H1 (cell line): ENCODE measurements at regions not wholly inside any gene's neighbourhood (a gene's known extent, or its start where the extent isn't known, plus 50 kb on each side); places are given as distances from the start of the nearest gene placed in this dataset.

Experiments
- CTCF ChIA-PET: fragments of 300-600 bp; sonication (Branson Sonifier 250); formaldehyde crosslinking; loops from one replicate; lab custom pipeline; 2021; ENCODE audit not compliant: partially characterized antibody; lab: Charles Lee
- POLR2A ChIA-PET: fragments of 300-600 bp; sonication (Branson Sonifier 250); formaldehyde crosslinking; loops from one replicate; lab custom pipeline; 2021; ENCODE audit warnings: inconsistent platforms; ENCODE audit not compliant: partially characterized antibody; lab: Charles Lee
- DNase-seq, 2 experiments: peaks; one replicate each; pipeline versions ENCODE4 v3.0.0 to v3.0.0-alpha.2; 2010 to 2022; ENCODE audit warnings: low spot score in 2 of 2, low read depth in 1 of 2, mixed read lengths in 1 of 2
- FAIRE-seq: peaks from 2 replicates; lab custom pipeline; 2011; peaks lifted over from hg19 to GRCh38; lab: Jason Lieb, UNC
- H2AFZ ChIP-seq: 2 replicates; pipeline ENCODE4 v1.8.1; 2012; ENCODE audit warnings: low read length, inconsistent platforms
- H2AK5ac ChIP-seq: 2 replicates; pipeline ENCODE4 v1.6.1; 2013; ENCODE audit warnings: low read depth, low read length
- H2BK120ac ChIP-seq: replicated peaks from 2 replicates; pipeline ENCODE3; 2013; ENCODE audit warnings: low read depth, low read length, inconsistent platforms
- H2BK12ac ChIP-seq: 2 replicates; pipeline ENCODE4 v1.6.1; 2013; ENCODE audit warnings: low read depth, low read length
- H2BK15ac ChIP-seq: 2 replicates; pipeline ENCODE4 v1.6.1; 2013; ENCODE audit warnings: low read length
- H2BK20ac ChIP-seq: 2 replicates; pipeline ENCODE4 v1.6.1; 2013; ENCODE audit warnings: low read length
- H2BK5ac ChIP-seq: 2 replicates; pipeline ENCODE4 v1.6.1; 2013; ENCODE audit warnings: low read depth, low read length
- H3K14ac ChIP-seq: 2 replicates; pipeline ENCODE4 v1.6.1; 2013; ENCODE audit warnings: inconsistent platforms; ENCODE audit not compliant: insufficient read length
- H3K18ac ChIP-seq: 2 replicates; pipeline ENCODE4 v1.6.1; 2013; ENCODE audit warnings: low read length; ENCODE audit errors: extremely low read depth
- H3K23ac ChIP-seq: 2 replicates; pipeline ENCODE4 v1.6.1; 2013; ENCODE audit warnings: inconsistent platforms; ENCODE audit not compliant: insufficient read length
- H3K23me2 ChIP-seq: 2 replicates; pipeline ENCODE4 v1.6.1; 2013; ENCODE audit warnings: low read depth, low read length
- H3K27ac ChIP-seq: 2 replicates; pipeline ENCODE4 v1.6.1; 2011; ENCODE audit warnings: low read depth, low read length, inconsistent platforms
- H3K27me3 ChIP-seq, 4 experiments: replicated peaks in 1 of 4; 1 replicate in 1 of 4; 2 replicates in 3 of 4; pipeline versions ENCODE4 v1.6.1 to v1.8.1; 2011 to 2013; ENCODE audit warnings: low read length in 3 of 4, mild to moderate bottlenecking in 3 of 4, inconsistent platforms in 2 of 4, mixed read lengths in 2 of 4, moderate library complexity in 1 of 4; ENCODE audit not compliant: control insufficient read depth in 3 of 4, insufficient read depth in 3 of 4; ENCODE audit errors: extremely low read depth in 1 of 4
- H3K36me3 ChIP-seq, 4 experiments: 2 replicates each; pipeline versions ENCODE4 v1.6.1 to v1.8.1; 2011 to 2013; ENCODE audit warnings: mild to moderate bottlenecking in 4 of 4, low read length in 3 of 4, moderate library complexity in 2 of 4, control low read depth in 1 of 4, inconsistent platforms in 1 of 4; ENCODE audit not compliant: insufficient read depth in 4 of 4, control insufficient read depth in 2 of 4
- H3K4ac ChIP-seq: replicated peaks from 2 replicates; pipeline ENCODE3; 2013; ENCODE audit warnings: low read length, low read depth, mixed read lengths, inconsistent platforms; ENCODE audit not compliant: insufficient read length
- H3K4me1 ChIP-seq, 4 experiments: replicated peaks in 1 of 4; 1 replicate in 1 of 4; 2 replicates in 3 of 4; pipeline versions ENCODE4 v1.6.1 to v1.8.1; 2011 to 2013; ENCODE audit warnings: low read length in 3 of 4, inconsistent platforms in 2 of 4, mixed read lengths in 1 of 4; ENCODE audit not compliant: insufficient read depth in 4 of 4, control insufficient read depth in 3 of 4
- H3K4me2 ChIP-seq, 2 experiments: 2 replicates each; pipeline versions ENCODE4 v1.6.1 to v1.8.1; 2011 to 2013; ENCODE audit warnings: low read depth in 2 of 2, low read length in 2 of 2, control low read depth in 1 of 2, inconsistent platforms in 1 of 2, mild to moderate bottlenecking in 1 of 2; ENCODE audit not compliant: insufficient read depth in 1 of 2
- H3K4me3 ChIP-seq, 4 experiments: fragments of 200-600, 300-600 bp in 1 of 4; sonication (generic), shearing (Covaris generic), sonication (Bioruptor Twin) in 1 of 4; 2 replicates each; pipeline versions ENCODE4 v1.5.1 to v1.8.1; 2011 to 2016; ENCODE audit warnings: low read length in 4 of 4, low read depth in 3 of 4, control low read depth in 2 of 4, inconsistent platforms in 2 of 4, mild to moderate bottlenecking in 2 of 4, mixed read lengths in 1 of 4, moderate library complexity in 1 of 4; ENCODE audit not compliant: insufficient read depth in 2 of 4; ENCODE audit errors: extremely low read depth in 1 of 4
- H3K56ac ChIP-seq: replicated peaks from 2 replicates; pipeline ENCODE3; 2013; ENCODE audit warnings: low read depth, mild to moderate bottlenecking, mixed read lengths, low read length, inconsistent platforms; ENCODE audit not compliant: insufficient read length
- H3K79me1 ChIP-seq: 2 replicates; pipeline ENCODE4 v1.6.1; 2013; ENCODE audit warnings: low read depth, low read length, control low read depth
- H3K79me2 ChIP-seq, 2 experiments: 2 replicates each; pipeline versions ENCODE4 v1.6.1 to v1.8.1; 2012 to 2013; ENCODE audit warnings: low read length in 2 of 2, mild to moderate bottlenecking in 2 of 2, inconsistent platforms in 1 of 2; ENCODE audit not compliant: insufficient read depth in 2 of 2, control insufficient read depth in 1 of 2
- H3K9ac ChIP-seq, 4 experiments: replicated peaks in 1 of 4; 1 replicate in 1 of 4; 2 replicates in 3 of 4; pipeline versions ENCODE4 v1.6.1 to v1.8.1; 2011 to 2013; ENCODE audit warnings: low read depth in 3 of 4, low read length in 3 of 4, control low read depth in 2 of 4, mild to moderate bottlenecking in 2 of 4, moderate library complexity in 2 of 4, inconsistent platforms in 1 of 4; ENCODE audit errors: extremely low read depth in 1 of 4
- H3K9me3 ChIP-seq, 2 experiments: 2 replicates each; pipeline versions ENCODE4 v1.6.1 to v1.8.1; 2012 to 2013; ENCODE audit warnings: mild to moderate bottlenecking in 2 of 2, moderate library complexity in 2 of 2, control low read depth in 1 of 2, inconsistent platforms in 1 of 2, low read depth in 1 of 2, low read length in 1 of 2, mixed read lengths in 1 of 2; ENCODE audit not compliant: insufficient read depth in 2 of 2
- H4K20me1 ChIP-seq, 2 experiments: replicated peaks in 1 of 2; 2 replicates each; pipeline versions ENCODE3 to v1.8.1; 2011 to 2013; ENCODE audit warnings: inconsistent platforms in 2 of 2, low read length in 2 of 2, mild to moderate bottlenecking in 1 of 2; ENCODE audit not compliant: insufficient read depth in 2 of 2, control insufficient read depth in 1 of 2
- H4K5ac ChIP-seq: 2 replicates; pipeline ENCODE4 v1.6.1; 2013; ENCODE audit warnings: low read length, low read depth, mixed read lengths, inconsistent platforms; ENCODE audit not compliant: insufficient read length
- H4K8ac ChIP-seq: 2 replicates; pipeline ENCODE4 v1.8.0; 2013; ENCODE audit warnings: mild to moderate bottlenecking, moderate library complexity, low read length, inconsistent platforms; ENCODE audit not compliant: insufficient read depth; ENCODE audit errors: extremely low read depth
- H4K91ac ChIP-seq: replicated peaks from 2 replicates; pipeline ENCODE3; 2013; ENCODE audit warnings: low read length, mixed read lengths, inconsistent platforms; ENCODE audit not compliant: insufficient read length
- ASH2L ChIP-seq: fragments of 200-600, 300-600 bp; sonication (generic); IDR thresholded peaks from one replicate; pipeline ENCODE4 v1.7.1; 2017; ENCODE audit warnings: low read length
- EZH2 ChIP-seq: fragments of 200-600 bp; sonication (generic); IDR thresholded peaks from 2 replicates; pipeline ENCODE4 v1.7.1; 2012; ENCODE audit warnings: low read depth, mild to moderate bottlenecking, moderate library complexity, low read length, inconsistent platforms; ENCODE audit not compliant: severe bottlenecking
- GTF2F1 ChIP-seq: IDR thresholded peaks from 2 replicates; pipeline ENCODE4 v1.6.1; 2012; ENCODE audit warnings: low read depth, low read length, improper control_type of control experiment, borderline replicate concordance
- PHF8 ChIP-seq: fragments of 200-600 bp; sonication (generic); conservative IDR thresholded peaks from 2 replicates; pipeline ENCODE4 v1.7.1; 2012; ENCODE audit warnings: low read depth, mild to moderate bottlenecking, inconsistent platforms, low read length, moderate library complexity
- SIRT6 ChIP-seq: IDR thresholded peaks from one replicate; pipeline ENCODE4 v1.7.1; 2012; ENCODE audit warnings: low read length, inconsistent platforms
- SUZ12 ChIP-seq: fragments of 200-600 bp; sonication (generic); IDR thresholded peaks from 2 replicates; pipeline ENCODE4 v1.6.1; 2012; ENCODE audit warnings: mild to moderate bottlenecking, inconsistent platforms, low read length, moderate library complexity, mixed read lengths
- TBP ChIP-seq: IDR thresholded peaks from 2 replicates; pipeline ENCODE4 v1.6.1; 2011; ENCODE audit warnings: low read depth, low read length, improper control_type of control experiment
- TCF12 ChIP-seq: IDR thresholded peaks from 2 replicates; pipeline ENCODE4 v1.6.1; 2011; ENCODE audit warnings: low read depth, mild to moderate bottlenecking, low read length
- TEAD4 ChIP-seq: IDR thresholded peaks from 2 replicates; pipeline ENCODE4 v1.6.1; 2012; ENCODE audit warnings: low read depth, low read length, inconsistent platforms, mixed read lengths
- YY1 ChIP-seq: IDR thresholded peaks from 2 replicates; pipeline ENCODE4 v1.6.1; 2011; ENCODE audit warnings: low read depth, mild to moderate bottlenecking, low read length
- WGBS, 2 experiments: shearing (Covaris generic) in 1 of 2; methylation state at CpG; one replicate each; pipeline versions ENCODE4 v1.1.6 to v1.1.7; 2013 to 2015; ENCODE audit warnings: low lambda C conversion rate in 2 of 2, mixed read lengths in 2 of 2, inconsistent platforms in 1 of 2, low coverage in 1 of 2, missing lambda C conversion rate in 1 of 2; ENCODE audit not compliant: insufficient replicate concordance in 2 of 2, insufficient coverage in 1 of 2, insufficient read length in 1 of 2; ENCODE audit errors: extremely low coverage in 1 of 2, missing lambda C conversion rate in 1 of 2; 5-methylcytosine and 5-hydroxymethylcytosine counted together

- no peak overlapping the region for H2BK12ac ChIP-seq
- no peaks in the 10 kb centered on the region for H3K23me2 ChIP-seq
- 0 out of 4 replicates have a peak overlapping the region, but pooled peaks of 1 of the 2 experiments have one; percentile 15 for H3K4me2 ChIP-seq
- H3K18ac ChIP-seq, result no peak overlapping the region
- no peak overlapping the region for H2AK5ac ChIP-seq
- no peak overlapping the region for H3K4ac ChIP-seq
- no peak overlapping the region for H3K14ac ChIP-seq
- H2BK5ac ChIP-seq, result no peak overlapping the region
- H3K27ac ChIP-seq, result no peak overlapping the region
- WGBS, 2 experiments, result 68% methylated on average over 1 of the region's 1 CpG; no CpG with 5 or more reads in 1 of the 2 experiments
- TF ChIP-seq EZH2 (no peak), TBP (no peak), TCF12 (no peak), TEAD4 (no peak), SIRT6 (no peak), SUZ12 (no peak), PHF8 (no peak), YY1 (no peak), GTF2F1 (no peak), ASH2L (no peak)
- POLR2A ChIA-PET, result interaction anchor here (0.5 to 1.9 kb wide), 2 partner anchors 10 to 1848 kb away, joined by 3 to 5 read pairs; no protein-coding TSS in a partner anchor
- DNase-seq (no peak), FAIRE-seq (peak; percentile 19)
- CTCF ChIA-PET, result no interaction called here
- H3K36me3 ChIP-seq, result peaks cover 0 to 9% (median 1%) of the 10 kb centered on the region in 4 experiments; a peak in 2 of 8 replicates
- no peaks in the 10 kb centered on the region for H3K27me3 ChIP-seq
- no peak overlapping the region for H4K91ac ChIP-seq
- H3K4me1 ChIP-seq, result peaks cover 0 to 3% (median under 1%) of the 10 kb centered on the region in 4 experiments; a peak in 3 of 7 replicates
- H4K20me1 ChIP-seq, result no peaks in the 10 kb centered on the region
- no peak overlapping the region for H4K8ac ChIP-seq
- no peak overlapping the region for H2BK20ac ChIP-seq
- H3K9ac ChIP-seq, result no peak overlapping the region
- H3K9me3 ChIP-seq, result peaks cover 6 to 12% of the 10 kb centered on the region in 2 experiments
- H3K79me1 ChIP-seq, result no peaks in the 10 kb centered on the region
- no peak overlapping the region for H2BK120ac ChIP-seq
- H2AFZ ChIP-seq, result no peak overlapping the region
- H3K79me2 ChIP-seq, result no peaks in the 10 kb centered on the region
- no peak overlapping the region for H3K23ac ChIP-seq
- H3K56ac ChIP-seq, result no peak overlapping the region
- no peak overlapping the region for H4K5ac ChIP-seq
- H3K4me3 ChIP-seq, result no peak overlapping the region
- H2BK15ac ChIP-seq, result no peak overlapping the region
These were observed 130.3 kb downstream of the MMUT start for GRCh38 chr6:49332781-49333180.
